ENCODE measurements at regions not wholly inside any gene's neighbourhood (a gene's known extent, or its start where the extent isn't known, plus 50 kb on each side); places are given as distances from the start of the nearest gene placed in this dataset.

DNA sequence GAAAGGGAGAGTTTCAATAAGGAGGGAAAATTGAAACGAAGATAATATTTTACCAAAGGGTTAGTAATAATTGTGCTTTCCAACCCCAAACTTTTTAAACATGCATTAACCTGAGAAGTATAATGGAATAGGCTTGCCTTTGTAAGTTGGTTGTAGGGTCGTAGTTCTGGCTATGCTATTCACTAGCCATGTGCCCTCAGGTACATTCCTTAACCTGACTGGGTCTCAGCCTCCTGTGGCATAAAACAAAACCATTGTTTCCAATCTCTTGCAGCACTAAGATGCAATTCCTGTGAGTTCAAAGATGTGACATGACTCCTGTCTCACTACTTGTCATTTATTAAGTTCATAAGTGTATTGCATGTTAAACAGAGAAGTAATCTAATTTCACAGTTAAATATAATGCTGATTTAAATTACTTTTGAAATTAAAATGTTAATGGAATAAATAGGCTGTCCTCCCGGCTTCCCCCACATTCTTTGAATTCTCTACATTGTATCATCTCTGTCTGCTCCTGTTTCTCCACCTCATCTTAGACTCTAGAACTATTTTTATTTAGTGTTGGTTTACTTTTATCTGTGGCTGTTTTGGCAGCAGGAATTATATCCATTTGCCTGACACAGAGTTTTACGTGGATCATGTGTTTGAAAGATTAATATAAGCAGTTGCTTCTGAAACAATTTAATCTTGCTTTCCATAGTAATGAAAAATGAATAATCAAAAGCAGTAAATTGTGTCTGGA, 216.3 kb downstream of the FAT3 start (continued):
- TF ChIP-seq NRL (CRISPR knock-in tag; IDR thresholded peaks at IDR 0.05; ENCODE audit: borderline replicate concordance), result no peak
- TF ChIP-seq GABPA (IDR thresholded peaks at IDR 0.05; ENCODE audit: low read depth, low read length), result no peak
- TF ChIP-seq GABPA (CRISPR knock-in tag; IDR thresholded peaks at IDR 0.05; ENCODE audit: low read depth), result no peak
- TF ChIP-seq NCOR1 (IDR thresholded peaks at IDR 0.05; ENCODE audit: borderline replicate concordance, low read length), result no peak
- TF ChIP-seq ZNF12 (CRISPR knock-in tag; IDR thresholded peaks at IDR 0.05), result no peak
- no peak for TF ChIP-seq MTA3 (CRISPR knock-in tag; IDR thresholded peaks at IDR 0.05)
- TF ChIP-seq, protein P1, sequence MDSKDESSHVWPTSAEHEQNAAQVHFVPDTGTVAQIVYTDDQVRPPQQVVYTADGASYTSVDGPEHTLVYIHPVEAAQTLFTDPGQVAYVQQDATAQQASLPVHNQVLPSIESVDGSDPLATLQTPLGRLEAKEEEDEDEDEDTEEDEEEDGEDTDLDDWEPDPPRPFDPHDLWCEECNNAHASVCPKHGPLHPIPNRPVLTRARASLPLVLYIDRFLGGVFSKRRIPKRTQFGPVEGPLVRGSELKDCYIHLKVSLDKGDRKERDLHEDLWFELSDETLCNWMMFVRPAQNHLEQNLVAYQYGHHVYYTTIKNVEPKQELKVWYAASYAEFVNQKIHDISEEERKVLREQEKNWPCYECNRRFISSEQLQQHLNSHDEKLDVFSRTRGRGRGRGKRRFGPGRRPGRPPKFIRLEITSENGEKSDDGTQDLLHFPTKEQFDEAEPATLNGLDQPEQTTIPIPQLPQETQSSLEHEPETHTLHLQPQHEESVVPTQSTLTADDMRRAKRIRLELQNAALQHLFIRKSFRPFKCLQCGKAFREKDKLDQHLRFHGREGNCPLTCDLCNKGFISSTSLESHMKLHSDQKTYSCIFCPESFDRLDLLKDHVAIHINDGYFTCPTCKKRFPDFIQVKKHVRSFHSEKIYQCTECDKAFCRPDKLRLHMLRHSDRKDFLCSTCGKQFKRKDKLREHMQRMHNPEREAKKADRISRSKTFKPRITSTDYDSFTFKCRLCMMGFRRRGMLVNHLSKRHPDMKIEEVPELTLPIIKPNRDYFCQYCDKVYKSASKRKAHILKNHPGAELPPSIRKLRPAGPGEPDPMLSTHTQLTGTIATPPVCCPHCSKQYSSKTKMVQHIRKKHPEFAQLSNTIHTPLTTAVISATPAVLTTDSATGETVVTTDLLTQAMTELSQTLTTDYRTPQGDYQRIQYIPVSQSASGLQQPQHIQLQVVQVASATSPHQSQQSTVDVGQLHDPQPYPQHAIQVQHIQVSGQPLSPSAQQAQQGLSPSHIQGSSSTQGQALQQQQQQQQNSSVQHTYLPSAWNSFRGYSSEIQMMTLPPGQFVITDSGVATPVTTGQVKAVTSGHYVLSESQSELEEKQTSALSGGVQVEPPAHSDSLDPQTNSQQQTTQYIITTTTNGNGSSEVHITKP (CRISPR knock-in tag; IDR thresholded peaks at IDR 0.05; ENCODE audit: low read depth), result no peak

DNA sequence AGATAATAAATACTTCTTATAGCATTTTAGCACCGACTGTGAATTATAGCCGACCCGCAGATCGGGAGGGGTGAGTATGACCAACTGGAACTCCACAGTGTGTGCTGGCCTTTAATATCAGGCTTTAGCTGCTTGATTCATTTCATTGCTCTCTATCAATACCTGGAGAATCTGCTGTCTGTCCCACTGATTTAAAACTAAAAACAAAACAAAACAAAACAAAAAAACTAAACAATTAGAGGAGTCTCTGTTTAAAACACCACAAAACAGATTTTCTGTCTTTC, 216.8 kb downstream of the FAT3 start:
- no peaks in the 10 kb centered on the region for H3K36me3 ChIP-seq (replicated peaks in 1 of 2; ENCODE audit: control insufficient read depth in 1 of 2, insufficient read depth in 2 of 2, low read length in 2 of 2)
- no peaks in the 10 kb centered on the region for H3K9me3 ChIP-seq (ENCODE audit: low read length)
- 3% methylated on average over 4 of the region's 4 CpGs for WGBS (ENCODE audit: low lambda C conversion rate)
- ATAC-seq, result no peak
- H4K20me1 ChIP-seq (ENCODE audit: insufficient read depth, low read length), result no peaks in the 10 kb centered on the region
- no peak overlapping the region for H3K27ac ChIP-seq (ENCODE audit: extremely low read length, insufficient read depth, low read length)
- H3K4me1 ChIP-seq (ENCODE audit: insufficient read depth, low read length), result no peaks in the 10 kb centered on the region
- no peaks in the 10 kb centered on the region for H3K79me2 ChIP-seq (ENCODE audit: insufficient read depth, low read length)
- H3K4me3 ChIP-seq (replicated peaks in 1 of 3; ENCODE audit: insufficient read depth in 1 of 3, low read depth in 2 of 3, low read length in 3 of 3), result no peak overlapping the region
- ChIA-PET CTCF (ENCODE audit: low intra/inter-chr PET ratio, low total read pairs) (no interaction called here), POLR2A (no interaction called here)
- intact Hi-C loops (cut with micrococcal nuclease; ENCODE audit: unreplicated experiment), result no loop called here
- no peaks in the 10 kb centered on the region for H3K27me3 ChIP-seq (ENCODE audit: control insufficient read depth in 1 of 2, insufficient read depth in 2 of 2, low read length in 2 of 2)
- BruUV-seq (replicated peaks), result no TSS peak
- TF ChIP-seq ATAD3A (CRISPR knock-in tag; IDR thresholded peaks at IDR 0.05), result no peak
- no peak for TF ChIP-seq ZNF792 (CRISPR knock-in tag; IDR thresholded peaks at IDR 0.05)
- TF ChIP-seq PHF21A (CRISPR knock-in tag; IDR thresholded peaks at IDR 0.05), result no peak
- TF ChIP-seq, protein P2, sequence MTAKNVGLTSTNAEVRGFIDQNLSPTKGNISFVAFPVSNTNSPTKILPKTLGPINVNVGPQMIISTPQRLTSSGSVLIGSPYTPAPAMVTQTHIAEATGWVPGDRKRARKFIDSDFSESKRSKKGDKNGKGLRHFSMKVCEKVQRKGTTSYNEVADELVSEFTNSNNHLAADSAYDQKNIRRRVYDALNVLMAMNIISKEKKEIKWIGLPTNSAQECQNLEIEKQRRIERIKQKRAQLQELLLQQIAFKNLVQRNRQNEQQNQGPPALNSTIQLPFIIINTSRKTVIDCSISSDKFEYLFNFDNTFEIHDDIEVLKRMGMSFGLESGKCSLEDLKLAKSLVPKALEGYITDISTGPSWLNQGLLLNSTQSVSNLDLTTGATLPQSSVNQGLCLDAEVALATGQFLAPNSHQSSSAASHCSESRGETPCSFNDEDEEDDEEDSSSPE (CRISPR knock-in tag; IDR thresholded peaks at IDR 0.05), result no peak
- no peak overlapping the region for H3K4me2 ChIP-seq (ENCODE audit: low read depth, low read length)
- no peak overlapping the region for H3K9ac ChIP-seq (ENCODE audit: insufficient read depth, low read depth, low read length)
- no peak for DNase-seq (ENCODE audit: low spot score)
- FAIRE-seq, result no peak
- in situ Hi-C loops (cut with HindIII; ENCODE audit: extremely low pct_ligation_motif_present, low pct_unique_long_range_greater_than_20kb), result no loop called here
- no peak overlapping the region for H2AFZ ChIP-seq (ENCODE audit: low read length)
